PC-3 (cell line): ENCODE measurements at regions not wholly inside any gene's neighbourhood (a gene's known extent, or its start where the extent isn't known, plus 50 kb on each side); places are given as distances from the start of the nearest gene placed in this dataset.
A peak's percentile ranks its signal among the peaks of the same experiment; 100 is the strongest.

Experiments used
- ATAC-seq: fragments of 200-7000 bp; cut with Tn5 transposase; 2 replicates; pipeline ENCODE4 v1.9.1; 2020; ENCODE audit warnings: mild to moderate bottlenecking, moderate library complexity
- BruUV-seq: library from RNA; stranded (reverse); fragments of 400-500 nt; replicated peaks from 2 replicates; lab custom pipeline; 2021; lab: Mats Ljungman, UMichigan
- CTCF ChIA-PET: fragments of 300-600 bp; sonication (Branson Sonifier 250); formaldehyde crosslinking; loops from one replicate; lab custom pipeline; 2022; ENCODE audit warnings: antibody characterized with exemption; lab: Charles Lee
- POLR2A ChIA-PET: fragments of 300-600 bp; sonication (Branson Sonifier 250); formaldehyde crosslinking; loops from one replicate; lab custom pipeline; 2022; ENCODE audit warnings: antibody characterized with exemption; ENCODE audit not compliant: unreplicated experiment; lab: Charles Lee
- DNase-seq: peaks from one replicate; pipeline ENCODE4 v3.0.0-alpha.2; 2015
- H2AFZ ChIP-seq: fragments of 300-600 bp; sonication (generic); 2 replicates; pipeline ENCODE4 v1.6.0; 2016; ENCODE audit warnings: antibody characterized with exemption, low read length
- H3F3A ChIP-seq: fragments of 300-600 bp; sonication (generic); one replicate; pipeline ENCODE4 v1.6.0; 2017; ENCODE audit warnings: antibody characterized with exemption, low read length, control low read depth, mild to moderate bottlenecking; ENCODE audit not compliant: unreplicated experiment
- H3K27ac ChIP-seq: fragments of 300-600 bp; sonication (generic); 2 replicates; pipeline ENCODE4 v1.5.1; 2016; ENCODE audit warnings: mild to moderate bottlenecking, low read length
- H3K27me3 ChIP-seq: fragments of 300-600 bp; sonication (generic); 2 replicates; pipeline ENCODE4 v1.6.1; 2016; ENCODE audit warnings: low read length, mixed read lengths
- H3K36me3 ChIP-seq: fragments of 300-600 bp; sonication (generic); 2 replicates; pipeline ENCODE4 v1.6.1; 2016; ENCODE audit warnings: low read depth, mixed run types, low read length, mixed read lengths
- H3K4me1 ChIP-seq: fragments of 300-600 bp; sonication (generic); 2 replicates; pipeline ENCODE4 v1.5.1; 2016; ENCODE audit warnings: low read length; ENCODE audit not compliant: insufficient read depth
- H3K4me2 ChIP-seq: fragments of 300-600 bp; sonication (generic); 2 replicates; pipeline ENCODE4 v1.6.0; 2016; ENCODE audit warnings: low read length
- H3K4me3 ChIP-seq: fragments of 300-600 bp; sonication (generic); 2 replicates; pipeline ENCODE4 v1.5.1; 2016; ENCODE audit warnings: mild to moderate bottlenecking, low read length, mixed read lengths
- H3K79me2 ChIP-seq: fragments of 300-600 bp; sonication (generic); 2 replicates; pipeline ENCODE4 v1.6.1; 2017; ENCODE audit warnings: low read length, mixed read lengths
- H3K9ac ChIP-seq: fragments of 300-600 bp; sonication (generic); 2 replicates; pipeline ENCODE4 v1.6.0; 2016; ENCODE audit warnings: mild to moderate bottlenecking, low read length
- H3K9me2 ChIP-seq: fragments of 300-600 bp; sonication (generic); replicated peaks from 2 replicates; pipeline ENCODE4 v1.6.1; 2016; ENCODE audit warnings: mixed run types, low read length, mixed read lengths
- H3K9me3 ChIP-seq: fragments of 300-600 bp; sonication (generic); 2 replicates; pipeline ENCODE4 v1.6.1; 2016; ENCODE audit warnings: low read length, mixed read lengths
- H4K20me1 ChIP-seq: fragments of 300-600 bp; sonication (generic); 2 replicates; pipeline ENCODE4 v1.6.1; 2016; ENCODE audit warnings: low read length, mixed read lengths
- EZH2 ChIP-seq: fragments of 300-600 bp; sonication (generic); IDR thresholded peaks from one replicate; pipeline ENCODE4 v1.6.1; 2017; ENCODE audit warnings: antibody characterized with exemption, mild to moderate bottlenecking, low read length; ENCODE audit not compliant: unreplicated experiment
- EZH2phosphoT487 ChIP-seq: fragments of 300-600 bp; sonication (generic); IDR thresholded peaks from 2 replicates; pipeline ENCODE4 v1.6.1; 2018; ENCODE audit warnings: mild to moderate bottlenecking, antibody characterized with exemption, low read length, borderline replicate concordance
- intact Hi-C: fragments of 100-400 bp; cut with micrococcal nuclease; formaldehyde crosslinking; loops from 2 replicates; pipeline ENCODE4 v1.9.0; 2023
- TF ChIP-seq, protein P1 (sequence below): fragments of 300-600 bp; sonication (generic); conservative IDR thresholded peaks from 2 replicates; pipeline ENCODE4 v1.5.1; 2017; ENCODE audit warnings: antibody characterized with exemption, low read depth, mild to moderate bottlenecking, low read length

DNA sequence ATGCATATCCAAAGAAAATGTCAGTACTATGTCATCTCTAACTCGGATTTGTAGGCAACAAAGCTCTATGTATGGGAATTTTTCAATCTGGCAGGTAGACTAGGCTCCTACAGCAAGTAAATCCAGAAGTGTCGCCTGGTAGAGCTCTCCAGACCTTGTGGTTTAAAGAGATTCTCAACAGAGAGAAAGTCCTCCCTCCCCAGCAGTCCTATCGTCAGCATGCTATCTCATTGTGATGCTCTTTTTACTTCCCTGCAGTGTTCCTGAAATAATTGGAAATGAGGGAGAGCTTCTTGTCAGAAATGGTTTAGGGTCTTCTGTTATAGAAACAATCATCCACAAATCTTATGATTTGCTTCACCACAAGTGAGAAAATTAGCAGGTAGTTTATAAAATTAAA, 395.4 kb downstream of the FRK start:
- H3K4me1 ChIP-seq, result no peaks in the 10 kb centered on the region
- no peaks in the 10 kb centered on the region for H3F3A ChIP-seq
- H3K36me3 ChIP-seq, result no peaks in the 10 kb centered on the region
- H3K9me2 ChIP-seq, result no peaks in the 10 kb centered on the region
- no peak overlapping the region for H3K4me3 ChIP-seq
- no peak overlapping the region for H2AFZ ChIP-seq
- H3K9me3 ChIP-seq, result no peaks in the 10 kb centered on the region
- H4K20me1 ChIP-seq, result no peaks in the 10 kb centered on the region
- no peaks in the 10 kb centered on the region for H3K27me3 ChIP-seq
- BruUV-seq, result no TSS peak
- H3K79me2 ChIP-seq, result no peaks in the 10 kb centered on the region
- no peak overlapping the region for H3K4me2 ChIP-seq
- H3K27ac ChIP-seq, result no peak overlapping the region
- H3K9ac ChIP-seq, result no peak overlapping the region
- POLR2A ChIA-PET, result no interaction called here
- intact Hi-C loops, result no loop called here
- DNase-seq (no peak), ATAC-seq (no peak)
- CTCF ChIA-PET, result no interaction called here
- TF ChIP-seq, protein P1, sequence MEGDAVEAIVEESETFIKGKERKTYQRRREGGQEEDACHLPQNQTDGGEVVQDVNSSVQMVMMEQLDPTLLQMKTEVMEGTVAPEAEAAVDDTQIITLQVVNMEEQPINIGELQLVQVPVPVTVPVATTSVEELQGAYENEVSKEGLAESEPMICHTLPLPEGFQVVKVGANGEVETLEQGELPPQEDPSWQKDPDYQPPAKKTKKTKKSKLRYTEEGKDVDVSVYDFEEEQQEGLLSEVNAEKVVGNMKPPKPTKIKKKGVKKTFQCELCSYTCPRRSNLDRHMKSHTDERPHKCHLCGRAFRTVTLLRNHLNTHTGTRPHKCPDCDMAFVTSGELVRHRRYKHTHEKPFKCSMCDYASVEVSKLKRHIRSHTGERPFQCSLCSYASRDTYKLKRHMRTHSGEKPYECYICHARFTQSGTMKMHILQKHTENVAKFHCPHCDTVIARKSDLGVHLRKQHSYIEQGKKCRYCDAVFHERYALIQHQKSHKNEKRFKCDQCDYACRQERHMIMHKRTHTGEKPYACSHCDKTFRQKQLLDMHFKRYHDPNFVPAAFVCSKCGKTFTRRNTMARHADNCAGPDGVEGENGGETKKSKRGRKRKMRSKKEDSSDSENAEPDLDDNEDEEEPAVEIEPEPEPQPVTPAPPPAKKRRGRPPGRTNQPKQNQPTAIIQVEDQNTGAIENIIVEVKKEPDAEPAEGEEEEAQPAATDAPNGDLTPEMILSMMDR, result no peak
- TF ChIP-seq EZH2 (no peak), EZH2phosphoT487 (no peak)

DNA sequence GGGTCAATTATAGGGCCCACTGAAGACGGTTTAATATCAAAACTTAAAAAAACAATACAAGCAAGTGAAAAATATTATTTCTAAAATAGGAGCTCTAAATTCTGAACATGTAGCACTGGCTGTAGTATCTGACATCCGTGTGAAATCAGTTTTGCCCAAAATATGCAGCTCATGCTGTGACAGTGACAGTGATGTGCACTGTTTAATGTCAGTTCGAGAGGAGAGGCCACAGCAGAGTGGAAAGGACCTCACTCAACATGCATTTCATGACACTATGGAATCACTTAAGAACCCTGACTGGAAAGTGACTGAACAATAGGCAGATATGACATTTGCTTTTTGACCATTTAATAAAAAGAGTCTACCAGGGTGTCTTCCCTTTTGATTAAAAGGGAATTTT, 397.0 kb downstream of the FRK start:
- ChIA-PET POLR2A (no interaction called here), CTCF (no interaction called here)
- no peak overlapping the region for H3K4me2 ChIP-seq
- intact Hi-C loops, result no loop called here
- H3K27me3 ChIP-seq, result no peaks in the 10 kb centered on the region
- H3K4me1 ChIP-seq, result no peaks in the 10 kb centered on the region
- TF ChIP-seq EZH2phosphoT487 (no peak), EZH2 (no peak)
- TF ChIP-seq, protein P1, result no peak
- H3K27ac ChIP-seq, result no peak overlapping the region
- no peaks in the 10 kb centered on the region for H3K9me3 ChIP-seq
- H3K9ac ChIP-seq, result no peak overlapping the region
- H2AFZ ChIP-seq, result no peak overlapping the region
- no TSS peak for BruUV-seq
- H3K36me3 ChIP-seq, result no peaks in the 10 kb centered on the region
- ATAC-seq (no peak), DNase-seq (no peak)
- no peaks in the 10 kb centered on the region for H3K79me2 ChIP-seq
- no peaks in the 10 kb centered on the region for H3K9me2 ChIP-seq
- no peaks in the 10 kb centered on the region for H4K20me1 ChIP-seq
- H3F3A ChIP-seq, result no peaks in the 10 kb centered on the region
- H3K4me3 ChIP-seq, result no peak overlapping the region

DNA sequence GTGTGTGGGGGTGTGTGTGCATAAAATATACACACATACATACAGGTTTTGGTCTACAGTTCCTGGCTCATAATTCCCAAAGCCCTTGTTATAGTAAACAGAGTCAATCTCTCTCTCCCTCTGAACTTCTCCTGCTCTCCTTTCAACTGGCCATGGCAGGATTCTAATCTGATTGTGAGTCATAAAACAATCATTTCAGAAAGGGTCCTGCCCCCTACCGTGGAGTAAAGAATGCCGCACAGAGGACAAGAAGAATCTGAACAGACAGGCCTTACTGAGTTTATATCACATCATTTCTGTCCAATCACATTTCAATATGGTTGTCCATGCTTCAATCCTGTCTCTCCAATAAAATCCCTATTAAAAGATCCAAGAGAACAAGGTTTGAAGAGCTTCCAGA, 416.9 kb downstream of the FRK start:
- H3K9ac ChIP-seq, result no peak overlapping the region
- BruUV-seq, result no TSS peak
- ATAC-seq (no peak), DNase-seq (peak; percentile 66)
- intact Hi-C loops, result no loop called here
- no peaks in the 10 kb centered on the region for H4K20me1 ChIP-seq
- H3F3A ChIP-seq, result no peaks in the 10 kb centered on the region
- H3K36me3 ChIP-seq, result no peaks in the 10 kb centered on the region
- no peak overlapping the region for H2AFZ ChIP-seq
- ChIA-PET POLR2A (no interaction called here), CTCF (no interaction called here)
- TF ChIP-seq, protein P1, result peak; percentile 42; the same call in 1 of the 2 replicates
- no peak for TF ChIP-seq EZH2
- no peak for TF ChIP-seq EZH2phosphoT487
- H3K27me3 ChIP-seq, result no peaks in the 10 kb centered on the region
- H3K4me3 ChIP-seq, result no peak overlapping the region
- no peaks in the 10 kb centered on the region for H3K79me2 ChIP-seq
- H3K9me2 ChIP-seq, result no peaks in the 10 kb centered on the region
- no peak overlapping the region for H3K27ac ChIP-seq
- peaks cover 8% of the 10 kb centered on the region for H3K4me1 ChIP-seq
- H3K9me3 ChIP-seq, result no peaks in the 10 kb centered on the region
- H3K4me2 ChIP-seq, result no peak overlapping the region
